GM19468 (cell line): ENCODE measurements at regions not wholly inside any gene's neighbourhood (a gene's known extent, or its start where the extent isn't known, plus 50 kb on each side); places are given as distances from the start of the nearest gene placed in this dataset.

Experiments used
- ATAC-seq: cut with Tn5 transposase; IDR thresholded peaks from one replicate; pipeline ENCODE4 v1.9.1; 2021; ENCODE audit warnings: mild to moderate bottlenecking, moderate library complexity, moderate number of reproducible peaks; ENCODE audit not compliant: unreplicated experiment; ENCODE audit errors: extremely low read depth

DNA sequence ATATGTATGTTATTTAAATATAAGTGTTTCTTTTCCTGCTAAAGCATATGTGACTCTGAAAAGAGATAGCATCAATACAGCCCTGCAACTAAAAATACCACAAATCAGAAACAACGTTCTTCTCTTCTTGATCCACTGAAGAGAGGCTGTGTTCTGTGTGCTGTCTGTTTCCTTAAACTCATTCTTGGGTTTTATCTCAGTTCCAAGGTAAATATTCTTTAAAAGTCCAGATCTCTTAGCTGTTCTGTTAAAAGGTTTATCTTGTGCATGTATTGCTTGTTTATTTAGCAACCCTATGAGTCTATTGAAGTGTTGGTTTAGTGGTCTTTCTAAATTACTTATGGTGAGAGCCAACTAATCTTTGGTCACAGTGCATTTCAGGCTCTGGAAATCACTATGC is 173.3 kb upstream of the NT5C1B start:
- ATAC-seq = no peak

DNA sequence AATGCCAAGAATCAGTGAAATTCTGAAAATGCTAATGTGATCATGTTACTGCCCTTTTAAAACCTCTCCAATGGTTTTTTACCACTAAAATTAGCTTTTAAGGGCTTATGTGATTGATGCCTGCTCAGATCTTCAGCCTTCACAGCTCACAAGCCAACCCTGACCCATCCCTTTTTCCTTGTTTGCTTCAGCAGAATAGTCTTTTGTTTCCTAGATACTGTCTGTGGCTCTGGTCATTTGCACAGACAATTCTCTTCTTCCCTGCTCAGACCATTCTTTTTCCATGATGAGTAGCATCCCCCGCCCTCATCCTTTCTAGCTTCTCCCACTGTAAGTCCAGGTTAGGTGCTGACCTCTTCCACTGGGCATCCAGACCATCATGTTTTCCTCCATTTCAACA is 164.9 kb upstream of the NT5C1B start:
- ATAC-seq = no peak

DNA sequence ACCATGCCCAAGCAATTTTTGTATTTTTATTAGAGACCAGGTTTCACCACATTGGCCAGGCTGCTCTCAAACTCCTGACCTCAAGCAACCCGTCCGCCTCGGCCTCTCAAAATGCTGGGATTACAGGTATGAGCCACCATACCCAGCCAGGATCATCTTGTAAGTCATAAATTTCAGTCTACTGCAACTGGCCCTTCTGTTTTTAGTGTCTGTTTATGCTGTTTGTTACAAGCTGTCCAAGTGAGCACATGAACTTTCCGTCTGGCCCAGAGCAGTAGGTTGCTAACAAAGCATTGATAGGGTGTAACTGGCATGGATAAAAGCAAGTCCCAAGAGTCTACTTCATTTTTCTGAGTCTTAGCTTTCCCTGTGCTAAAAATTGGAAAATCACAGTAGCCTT is 164.4 kb upstream of the NT5C1B start:
- ATAC-seq = no peak

DNA sequence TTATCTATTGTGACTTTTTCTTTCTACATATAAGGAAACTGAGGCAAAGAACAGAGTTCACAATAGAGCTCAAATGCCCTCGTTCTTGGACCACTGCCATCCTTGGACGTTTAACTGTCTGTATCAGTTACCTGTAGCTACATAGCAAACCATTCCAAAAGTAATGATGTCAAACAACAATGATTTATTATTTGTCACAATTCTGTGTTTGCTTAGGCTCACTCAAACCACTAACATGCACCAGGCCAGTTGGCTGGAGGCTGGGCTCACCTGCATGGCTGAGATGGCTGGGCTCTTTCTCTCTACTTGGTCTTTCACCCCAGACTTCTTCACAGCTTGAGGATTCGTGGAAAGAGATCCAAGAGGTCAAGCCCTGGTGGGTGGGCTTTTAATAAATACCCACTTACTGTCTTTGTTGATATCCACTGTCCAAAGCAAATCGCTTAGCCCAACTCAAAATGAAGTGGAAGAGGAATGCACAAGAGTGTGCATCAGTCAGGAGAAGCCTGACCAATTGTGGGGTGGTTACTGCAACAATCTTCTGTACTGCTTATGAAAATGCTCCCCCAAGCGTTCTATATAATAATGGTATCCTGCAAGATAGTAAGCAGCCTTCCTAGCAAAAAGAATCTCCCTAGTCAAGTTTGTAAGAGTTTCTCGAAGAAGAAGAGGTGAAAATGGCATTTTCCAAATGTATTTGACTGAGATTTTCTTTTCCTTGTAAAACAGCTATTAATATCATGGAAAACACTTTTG is 163.5 kb upstream of the NT5C1B start:
- ATAC-seq = no peak

DNA sequence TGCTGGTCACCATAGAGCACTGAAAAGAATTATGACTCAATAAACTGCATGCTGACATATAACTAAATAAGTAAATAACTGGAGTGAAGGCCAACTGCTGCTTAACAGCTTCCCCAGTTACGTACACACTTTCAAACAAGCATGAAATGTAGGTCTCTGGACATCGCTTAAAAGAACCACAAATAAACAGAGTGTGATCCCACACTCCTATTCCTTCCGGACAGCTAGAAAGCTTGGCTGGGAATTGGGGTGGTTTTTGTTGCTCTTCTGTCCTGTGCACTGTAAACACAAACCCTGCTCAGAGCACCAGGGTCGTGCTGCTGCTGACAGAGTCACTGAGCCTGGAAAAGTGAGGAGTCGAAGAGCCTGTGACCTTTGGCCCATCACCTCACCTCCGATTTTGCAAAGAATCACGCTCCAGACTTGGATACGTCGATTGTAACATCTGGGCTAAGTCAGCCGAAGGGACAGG is 162.7 kb upstream of the NT5C1B start:
- ATAC-seq = no peak

DNA sequence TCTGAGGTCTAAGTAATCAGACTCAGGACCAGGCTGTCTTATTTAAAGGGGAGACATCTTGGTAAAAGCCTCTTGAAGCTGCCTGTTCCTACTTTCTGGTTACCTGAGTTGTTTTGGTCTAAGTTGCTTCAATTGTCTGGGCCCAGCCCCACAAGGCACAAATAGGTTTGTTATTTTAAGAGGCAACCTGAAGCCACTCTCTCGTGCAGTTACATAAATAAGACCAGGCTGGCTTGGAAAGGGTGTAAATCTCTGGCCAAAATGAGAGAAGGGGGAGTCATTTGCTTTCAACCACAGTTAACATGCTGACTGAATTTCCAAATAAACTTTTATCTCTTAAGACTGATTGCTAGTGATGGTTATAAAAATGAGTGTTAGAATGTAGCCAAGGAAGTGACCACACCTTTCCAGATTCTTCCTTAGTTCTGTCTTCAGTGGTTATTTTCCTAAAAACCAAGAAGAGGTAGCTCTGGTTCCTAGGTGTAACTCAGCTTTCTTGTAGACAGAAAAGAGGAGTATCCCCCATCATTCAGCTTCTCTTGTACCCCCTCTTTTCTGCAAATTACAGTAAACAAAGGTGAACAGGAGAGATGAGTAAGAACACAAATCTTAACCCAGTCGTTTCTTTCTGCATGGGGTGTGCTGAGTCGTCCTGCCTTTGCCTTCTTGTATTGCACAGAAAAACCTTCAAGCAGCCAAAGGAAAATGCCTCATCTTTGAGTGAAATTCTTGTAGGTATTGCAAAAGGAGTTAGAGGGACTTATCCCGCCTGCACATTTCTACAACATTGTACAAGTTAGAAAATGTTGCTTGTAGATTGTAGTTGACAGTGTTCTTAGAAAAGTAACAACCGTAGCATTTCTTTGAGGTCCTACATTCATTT is 161.5 kb upstream of the NT5C1B start:
- ATAC-seq = no peak

DNA sequence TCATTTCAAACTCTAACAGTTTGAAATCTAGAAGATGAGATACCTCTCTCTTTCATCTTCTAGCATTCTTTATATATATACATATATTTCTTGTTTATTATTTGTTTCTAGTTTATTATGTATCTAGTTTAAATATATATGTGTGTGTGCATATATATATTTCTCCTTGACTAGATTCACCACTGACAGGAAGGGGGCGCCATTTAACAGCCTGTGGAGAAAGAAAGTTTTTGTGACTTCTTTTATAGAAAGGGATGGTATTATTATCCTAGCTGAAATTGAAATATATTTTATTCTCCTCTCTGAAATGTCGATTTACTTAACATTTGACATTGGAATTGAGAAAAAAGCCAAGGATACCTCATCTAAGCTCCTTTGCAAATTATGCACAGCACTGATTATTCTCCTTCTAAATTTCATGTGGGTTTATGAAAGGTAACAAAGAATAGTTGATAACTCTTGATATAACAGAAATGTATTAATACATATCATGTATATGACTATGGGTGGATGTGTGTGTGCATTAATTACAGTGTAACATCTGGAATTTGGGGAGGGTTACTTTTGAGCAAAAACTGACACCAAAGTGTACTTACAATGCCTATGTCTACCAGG is 160.7 kb upstream of the NT5C1B start:
- no peak for ATAC-seq

DNA sequence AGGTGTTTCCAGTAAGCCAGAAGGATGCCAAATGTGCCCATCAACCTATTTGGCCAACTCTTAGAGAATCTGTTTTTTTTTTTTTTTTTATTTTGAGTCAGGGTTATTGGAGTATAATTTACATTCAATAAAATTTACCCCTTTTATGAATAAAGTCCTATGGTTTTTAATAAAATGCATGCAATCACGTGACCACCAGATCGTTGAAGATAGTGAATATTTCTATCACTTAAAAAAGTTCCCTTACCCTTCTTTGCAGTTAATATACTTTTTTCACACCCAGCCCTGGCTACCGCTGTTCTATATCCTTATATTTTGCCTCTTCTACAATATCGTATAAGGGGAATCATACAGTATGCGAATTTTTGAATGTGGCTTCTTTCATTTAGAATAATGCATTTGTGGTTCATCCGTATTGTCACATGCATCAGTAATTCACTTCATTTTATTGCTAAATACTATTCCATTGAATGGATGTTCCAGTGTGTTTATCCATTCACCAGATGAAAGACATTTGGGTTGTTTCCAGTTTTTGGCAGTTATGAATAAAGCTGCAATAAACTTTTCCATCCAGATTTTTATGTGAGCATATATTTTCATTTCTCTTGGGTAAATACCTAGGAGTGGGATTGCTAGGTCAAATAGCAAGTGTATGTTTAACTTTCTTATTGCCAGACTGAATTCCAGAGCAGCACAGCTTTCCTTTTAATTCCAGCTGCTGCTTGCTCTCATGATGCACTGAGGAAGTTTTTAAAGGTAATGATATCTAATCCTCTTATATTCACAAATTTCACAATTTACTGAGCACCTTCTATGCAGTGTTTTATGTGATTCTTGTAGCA is 156.3 kb upstream of the NT5C1B start:
- no peak for ATAC-seq

DNA sequence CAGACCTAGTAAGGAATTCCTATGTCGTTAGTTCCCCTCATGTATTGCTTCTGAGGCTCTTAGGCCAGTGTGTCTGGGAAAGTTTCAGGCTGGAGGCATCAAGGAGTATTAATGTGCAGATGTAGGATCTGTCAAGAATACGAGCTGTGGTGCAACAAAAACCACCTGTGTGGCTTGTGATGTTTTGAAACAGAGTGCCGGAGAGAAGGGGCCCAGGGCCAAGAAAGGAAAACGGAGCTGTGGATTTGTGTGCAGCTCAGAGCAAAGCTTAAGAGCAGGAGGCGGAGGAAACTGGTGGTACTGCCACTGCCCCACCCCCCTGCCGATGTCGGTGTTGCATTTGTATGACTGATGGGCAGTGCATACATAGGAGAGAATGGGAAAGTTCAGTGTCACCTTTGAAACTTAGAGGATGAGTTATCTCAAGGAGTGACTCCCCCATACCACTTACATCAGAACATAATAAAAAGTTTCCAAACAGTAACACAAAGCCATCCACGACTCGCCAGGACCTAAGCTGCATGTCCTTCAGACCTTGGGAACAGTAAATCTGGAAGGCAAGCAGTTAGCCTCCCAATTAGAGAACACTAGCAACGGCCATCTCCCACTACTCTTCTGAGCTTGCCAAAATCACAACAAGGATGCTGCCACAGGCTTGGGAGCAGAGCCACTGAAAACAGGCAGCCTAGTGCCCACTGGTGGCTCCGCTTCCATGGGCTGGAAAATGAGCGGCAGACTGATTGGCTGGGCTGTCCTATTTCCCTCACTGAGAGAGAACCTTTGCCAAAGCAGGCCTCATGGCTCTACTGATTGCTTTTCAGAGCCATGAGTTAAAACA is 152.7 kb upstream of the NT5C1B start:
- ATAC-seq = no peak

DNA sequence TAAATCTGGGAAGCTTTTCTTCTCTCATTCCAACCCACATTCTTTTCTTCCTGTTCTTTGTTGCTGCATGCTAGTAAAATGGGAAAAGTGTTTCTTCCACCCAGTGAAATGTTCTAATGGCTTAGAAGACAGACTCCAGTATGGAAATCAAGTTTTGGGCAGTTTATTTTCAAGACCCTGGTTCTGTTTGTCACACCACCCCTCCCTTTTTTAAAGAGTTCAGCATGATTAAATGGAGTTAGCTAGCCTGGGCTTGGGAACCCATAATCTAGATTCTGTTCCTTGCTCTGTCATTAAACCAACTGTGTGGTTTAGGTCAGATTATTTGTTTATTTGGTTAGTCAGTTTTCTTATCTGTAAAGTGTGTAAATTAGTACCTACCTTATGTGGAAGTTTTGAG is 151.8 kb upstream of the NT5C1B start:
- ATAC-seq = no peak

DNA sequence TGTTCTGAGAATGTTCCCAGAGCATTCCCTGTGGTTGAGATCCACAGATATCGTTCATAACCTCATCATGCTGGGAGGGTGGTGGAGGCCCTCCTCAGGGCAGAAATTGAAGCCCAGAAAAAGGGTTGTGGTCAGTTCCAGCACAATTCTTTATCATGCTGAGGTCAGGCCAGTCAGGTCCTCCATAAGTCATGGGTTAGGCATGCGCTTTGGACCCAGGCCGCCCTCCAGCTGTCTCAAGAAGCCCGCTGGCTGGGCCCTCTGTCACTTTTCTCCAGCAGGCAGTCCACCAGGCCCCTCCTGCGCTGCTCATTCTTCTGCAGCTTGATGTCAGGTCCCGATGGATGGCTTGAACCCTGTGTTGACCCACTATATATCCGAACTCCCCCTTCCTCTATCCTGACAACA is 151.1 kb upstream of the NT5C1B start:
- ATAC-seq = no peak

DNA sequence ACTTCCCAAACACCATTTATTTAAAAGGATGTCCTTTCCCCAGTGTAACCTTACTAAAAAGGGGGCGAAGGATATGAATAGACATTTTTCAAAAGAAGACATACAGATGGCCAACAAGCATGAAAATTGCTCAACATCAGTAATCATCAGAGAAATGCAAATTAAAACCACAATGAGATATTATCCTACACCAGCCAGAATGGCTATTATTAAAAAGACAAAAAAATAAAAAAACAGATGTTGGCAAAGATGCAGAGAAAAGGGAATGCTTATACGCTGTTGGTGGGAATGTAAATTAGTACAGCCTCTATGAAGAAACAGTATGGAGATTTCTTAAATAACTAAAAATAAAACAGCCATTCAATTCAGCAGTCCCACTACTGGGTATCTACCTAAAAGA is 142.3 kb upstream of the NT5C1B start:
- no peak for ATAC-seq

DNA sequence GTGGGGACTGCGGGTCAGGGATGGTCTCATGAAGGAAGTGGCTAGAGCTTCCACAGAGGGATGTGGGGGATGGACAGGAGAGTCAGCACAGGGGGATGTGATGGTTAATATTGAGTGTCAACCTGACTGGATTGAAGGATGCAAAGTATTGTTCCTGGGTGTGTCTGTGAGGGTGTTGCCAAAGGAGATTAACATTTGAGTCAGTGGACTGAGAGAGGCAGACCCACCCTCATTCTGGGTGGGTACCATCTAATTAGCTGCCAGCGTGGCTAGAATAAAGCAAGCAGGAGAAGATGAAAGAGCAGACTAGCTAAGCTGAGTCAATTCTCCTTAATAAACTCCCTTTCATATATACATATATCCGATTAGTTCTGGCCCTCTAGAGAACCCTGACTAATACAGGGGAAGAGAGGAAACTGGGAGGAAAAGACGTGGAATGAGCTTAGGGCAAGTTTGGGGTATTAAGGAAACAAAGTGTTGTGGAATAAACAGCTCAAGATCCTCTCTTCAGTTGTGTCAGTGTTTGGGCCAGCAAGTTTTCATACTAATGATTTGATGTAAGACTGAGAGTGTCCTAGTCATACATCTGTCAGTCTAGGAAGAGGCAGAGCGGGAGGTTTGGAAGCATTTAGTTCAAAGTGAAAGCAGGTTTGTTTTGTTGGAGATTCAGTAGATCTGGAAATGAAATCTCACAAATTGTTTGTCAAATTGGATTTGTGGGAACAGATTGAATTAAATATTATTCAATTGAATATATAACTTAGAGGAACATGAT is 135.2 kb upstream of the NT5C1B start:
- no peak for ATAC-seq

DNA sequence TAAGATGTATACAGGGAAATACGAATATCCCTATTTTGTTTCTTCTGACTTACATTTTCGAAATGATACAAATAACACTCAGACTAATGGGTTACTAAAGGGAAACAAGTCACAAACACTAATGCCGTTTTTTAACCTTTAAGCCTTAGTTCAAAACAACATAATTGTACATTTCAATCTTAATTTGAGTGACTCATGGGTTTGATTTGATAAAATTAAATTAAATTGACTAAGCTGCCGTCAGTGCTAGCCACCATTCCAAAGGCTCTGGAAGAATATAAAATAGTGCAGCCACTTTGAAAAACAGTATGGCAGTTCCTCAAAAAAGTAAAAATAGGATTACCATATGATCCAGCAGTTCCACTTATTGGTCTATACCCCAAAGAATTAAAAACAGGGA is 133.8 kb upstream of the NT5C1B start:
- ATAC-seq = no peak

DNA sequence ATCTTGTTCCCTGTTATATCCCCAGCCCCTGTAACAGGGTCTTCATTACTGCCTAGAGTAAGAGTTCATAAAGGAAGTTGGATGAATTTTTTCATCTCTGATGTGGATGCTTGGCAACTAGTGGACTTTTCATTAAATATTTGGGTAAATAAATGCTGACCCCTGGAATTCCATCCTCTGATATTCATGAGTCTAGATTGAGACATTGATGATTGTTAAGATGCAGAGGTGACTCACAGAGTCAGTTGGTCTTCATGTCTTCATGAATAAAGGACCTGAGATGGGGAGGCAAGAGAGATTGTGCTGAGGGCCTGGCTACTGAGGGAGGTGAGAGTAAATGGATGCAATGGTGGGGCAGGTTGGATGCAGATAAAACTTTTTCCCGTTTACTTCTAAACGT is 132.7 kb upstream of the NT5C1B start:
- no peak for ATAC-seq

DNA sequence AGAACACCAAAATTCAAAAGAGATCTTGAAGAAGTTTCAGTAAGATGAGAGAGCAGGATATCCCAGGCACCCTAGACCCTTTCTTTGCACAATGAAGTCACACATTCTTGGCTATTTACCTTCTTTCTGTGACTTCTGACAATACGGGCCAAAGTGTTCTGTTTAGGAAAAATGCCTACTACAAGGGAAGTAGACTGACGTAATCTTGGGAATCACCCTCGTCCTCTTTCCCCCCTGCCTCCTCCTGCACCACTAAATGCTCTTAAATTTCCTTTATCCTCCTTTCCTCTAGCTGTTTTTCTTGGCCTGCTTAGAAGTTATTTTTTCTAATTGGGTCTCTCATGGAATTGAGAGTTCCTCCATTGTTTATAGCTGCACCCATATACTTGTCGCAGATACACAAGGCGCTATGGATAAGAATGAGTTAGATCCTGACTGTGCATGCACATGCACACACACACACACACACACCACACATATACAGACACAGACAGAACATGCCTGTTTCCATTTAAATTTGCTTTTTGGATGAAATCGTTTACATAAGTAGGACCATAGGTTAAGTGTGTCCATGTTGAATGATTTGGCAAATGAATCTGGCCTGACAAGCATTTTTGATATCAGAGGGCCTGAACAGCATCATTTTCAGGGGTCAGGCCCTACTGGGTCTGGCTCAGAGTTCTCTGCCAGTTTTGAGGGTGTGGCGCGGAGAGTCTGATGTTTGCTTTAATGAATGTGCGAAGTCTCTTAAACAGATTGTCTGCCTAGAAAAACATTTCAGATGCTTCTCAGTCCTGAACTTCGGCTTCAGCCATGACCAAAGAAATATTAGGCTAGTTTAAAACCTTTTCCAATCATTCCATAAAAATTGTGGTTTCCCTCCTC is 131.9 kb upstream of the NT5C1B start:
- ATAC-seq = no peak

DNA sequence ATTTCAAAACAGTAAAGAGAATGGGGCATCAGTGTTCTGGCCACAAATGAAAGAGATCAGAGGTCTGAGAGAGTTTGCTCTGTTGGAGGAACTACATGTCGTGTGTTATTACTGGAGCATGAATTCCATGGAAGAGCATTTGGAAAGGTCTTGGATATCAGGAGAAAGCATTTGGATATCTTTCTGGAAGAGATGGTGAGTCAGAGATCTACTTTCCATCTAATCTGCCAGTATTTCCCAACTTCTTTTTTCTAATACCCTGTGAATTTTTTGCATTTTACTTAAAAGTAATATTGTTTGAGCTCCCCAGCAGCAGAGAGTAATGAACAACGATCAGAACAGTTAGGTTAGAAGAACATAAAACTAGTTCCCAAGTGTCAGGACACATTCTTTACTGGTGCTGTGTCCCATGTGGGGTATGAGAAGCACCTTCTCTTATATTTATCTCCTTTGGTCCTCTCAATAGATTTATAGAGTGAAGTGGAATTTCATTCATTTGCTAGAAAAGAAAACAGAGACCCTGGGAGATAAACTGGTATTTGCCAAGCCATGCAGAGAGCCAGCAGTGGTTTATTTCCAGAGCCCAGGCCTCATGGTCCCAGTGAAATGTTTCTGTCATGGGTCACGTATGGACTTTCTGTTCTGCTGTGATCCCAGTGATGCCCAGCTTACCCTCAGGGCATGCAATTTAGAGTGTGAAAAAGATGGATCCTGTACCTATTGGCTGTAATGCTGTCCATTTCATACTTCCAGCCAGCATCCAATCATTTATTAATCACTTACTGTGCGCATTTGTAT is 130.8 kb upstream of the NT5C1B start:
- ATAC-seq = no peak
